GM12878 (cell line): ENCODE measurements at regions not wholly inside any gene's neighbourhood (a gene's known extent, or its start where the extent isn't known, plus 50 kb on each side); places are given as distances from the start of the nearest gene placed in this dataset.

Experiments used
- ATAC-seq: fragments of 200-7000 bp; cut with Tn5 transposase; 3 replicates; pipeline ENCODE4 v1.9.1; 2020; ENCODE audit warnings: mild to moderate bottlenecking, moderate library complexity
- BruUV-seq: library from RNA; stranded (reverse); fragments of 400-500 nt; replicated peaks from 2 replicates; lab custom pipeline; 2021; lab: Mats Ljungman, UMichigan
- CTCF ChIA-PET: fragments of 300-600 bp; sonication (Branson Sonifier 250); formaldehyde crosslinking; extraction: SDS; loops from one replicate; lab custom pipeline; 2021; ENCODE audit warnings: inconsistent platforms; lab: Yijun Ruan, JAX
- POLR2A ChIA-PET: fragments of 350-600 bp; formaldehyde crosslinking; extraction: SDS; loops from one replicate; lab custom pipeline; 2021; ENCODE audit warnings: inconsistent platforms; lab: Charles Lee
- RAD21 ChIA-PET: fragments of 300-600 bp; sonication (Branson Sonifier 250); formaldehyde crosslinking; loops from one replicate; lab custom pipeline; 2023; ENCODE audit warnings: antibody characterized with exemption; ENCODE audit not compliant: unreplicated experiment; lab: Charles Lee
- SMC1A ChIA-PET: fragments of 300-600 bp; sonication (Branson Sonifier 250); formaldehyde crosslinking; loops from one replicate; lab custom pipeline; 2023; ENCODE audit not compliant: unreplicated experiment, uncharacterized antibody; lab: Charles Lee
- DNase-seq: peaks from one replicate; pipeline ENCODE4 v3.0.0-alpha.2; 2011; ENCODE audit warnings: low read depth, low spot score
- FAIRE-seq: peaks from 3 replicates; lab custom pipeline; 2011; peaks lifted over from hg19 to GRCh38; lab: Jason Lieb, UNC
- H2AFZ ChIP-seq: 2 replicates; pipeline ENCODE4 v1.6.0; 2011; ENCODE audit warnings: low read depth, low read length, control low read depth; ENCODE audit not compliant: control insufficient read depth
- H3K27ac ChIP-seq: 2 replicates; pipeline ENCODE4 v1.5.1; 2011; ENCODE audit warnings: control low read depth; ENCODE audit not compliant: control insufficient read depth, insufficient read depth
- H3K27me3 ChIP-seq, 2 experiments: replicated peaks in 1 of 2; 2 replicates each; pipeline versions ENCODE4 v1.6.0 to v1.6.1; 2011; ENCODE audit warnings: low read length in 1 of 2; ENCODE audit not compliant: control insufficient read depth in 2 of 2, insufficient read depth in 2 of 2
- H3K36me3 ChIP-seq, 2 experiments: 2 replicates each; pipeline ENCODE4 v1.5.1; 2011; ENCODE audit warnings: low read length in 1 of 2; ENCODE audit not compliant: control insufficient read depth in 2 of 2, insufficient read depth in 2 of 2
- H3K4me1 ChIP-seq: 2 replicates; pipeline ENCODE4 v1.6.1; 2011; ENCODE audit warnings: mild to moderate bottlenecking, low read length, moderate library complexity, mixed read lengths; ENCODE audit not compliant: control insufficient read depth, insufficient read depth
- H3K4me2 ChIP-seq: 2 replicates; pipeline ENCODE4 v1.6.0; 2011; ENCODE audit warnings: control low read depth; ENCODE audit not compliant: control insufficient read depth, insufficient read depth
- H3K4me3 ChIP-seq: fragments of 200-600 bp; sonication (generic); 2 replicates; pipeline ENCODE4 v1.5.1; 2016
- H3K79me2 ChIP-seq: 2 replicates; pipeline ENCODE4 v1.6.0; 2011; ENCODE audit warnings: low read length; ENCODE audit not compliant: control insufficient read depth, insufficient read depth
- H3K9ac ChIP-seq: 2 replicates; pipeline ENCODE4 v1.8.0; 2011; ENCODE audit warnings: low read length, control low read depth, mixed read lengths; ENCODE audit not compliant: control insufficient read depth, insufficient read depth
- H3K9me3 ChIP-seq: replicated peaks from 3 replicates; pipeline ENCODE4 v1.5.1; 2011; ENCODE audit warnings: mild to moderate bottlenecking, low read length; ENCODE audit not compliant: control insufficient read depth, insufficient read depth
- H4K20me1 ChIP-seq: 2 replicates; pipeline ENCODE4 v1.6.0; 2011; ENCODE audit not compliant: control insufficient read depth, insufficient read depth
- EGR1 ChIP-seq, 2 experiments: IDR thresholded peaks; 1 replicate in 1 of 2; 2 replicates in 1 of 2; pipeline ENCODE4 v1.6.1; 2011 to 2012; ENCODE audit warnings: low read depth in 2 of 2, low read length in 2 of 2, borderline replicate concordance in 1 of 2, mild to moderate bottlenecking in 1 of 2, moderate library complexity in 1 of 2
- EP300 ChIP-seq, 2 experiments: fragments of 150-350 bp in 1 of 2; IDR thresholded peaks; 2 replicates each; pipeline ENCODE4 v1.6.1; 2011 to 2012; ENCODE audit warnings: low read depth in 2 of 2, low read length in 2 of 2, borderline replicate concordance in 1 of 2, improper control_type of control experiment in 1 of 2, inconsistent platforms in 1 of 2; ENCODE audit not compliant: control insufficient read depth in 1 of 2
- GABPA ChIP-seq: IDR thresholded peaks from 2 replicates; pipeline ENCODE4 v1.6.1; 2014; ENCODE audit warnings: antibody characterized with exemption, low read depth, mild to moderate bottlenecking, inconsistent platforms
- HDAC6 ChIP-seq: fragments of 200-600 bp; sonication (generic); IDR thresholded peaks from one replicate; pipeline ENCODE4 v1.8.0; 2017; ENCODE audit warnings: antibody characterized with exemption; ENCODE audit not compliant: unreplicated experiment
- MYB ChIP-seq: fragments of 150-350 bp; IDR thresholded peaks from 2 replicates; pipeline ENCODE4 v1.6.1; 2014; ENCODE audit warnings: mild to moderate bottlenecking, low read depth, low read length, borderline replicate concordance
- NBN ChIP-seq: fragments of 450-650 bp; IDR thresholded peaks from 2 replicates; pipeline ENCODE4 v1.6.1; 2016
- NR2C2 ChIP-seq: IDR thresholded peaks from 2 replicates; pipeline ENCODE4 v1.6.1; 2011; ENCODE audit warnings: borderline replicate concordance, low read depth; ENCODE audit not compliant: control insufficient read depth, insufficient read length
- PML ChIP-seq: IDR thresholded peaks from 2 replicates; pipeline ENCODE4 v1.6.1; 2012; ENCODE audit warnings: low read length, inconsistent platforms
- POLR2A ChIP-seq: IDR thresholded peaks from 2 replicates; pipeline ENCODE4 v1.6.1; 2011; ENCODE audit warnings: low read depth, mild to moderate bottlenecking, low read length
- RUNX3 ChIP-seq: IDR thresholded peaks from 2 replicates; pipeline ENCODE4 v1.6.1; 2012; ENCODE audit warnings: low read length, inconsistent platforms
- STAT3 ChIP-seq: IDR thresholded peaks from 2 replicates; pipeline ENCODE4 v1.6.1; 2011; ENCODE audit warnings: low read depth, low read length, improper control_type of control experiment
- TARDBP ChIP-seq: IDR thresholded peaks from 2 replicates; pipeline ENCODE4 v1.6.1; 2016; ENCODE audit warnings: borderline replicate concordance
- ZBTB33 ChIP-seq: fragments of 450-650 bp; IDR thresholded peaks from 2 replicates; pipeline ENCODE4 v1.6.1; 2017; ENCODE audit warnings: mild to moderate bottlenecking
- ZNF207 ChIP-seq: fragments of 450-650 bp; IDR thresholded peaks from 2 replicates; pipeline ENCODE4 v1.6.1; 2014; ENCODE audit warnings: antibody characterized with exemption, mild to moderate bottlenecking, borderline replicate concordance
- ZNF384 ChIP-seq: IDR thresholded peaks from 2 replicates; pipeline ENCODE4 v1.6.1; 2012; ENCODE audit warnings: low read depth, mild to moderate bottlenecking, low read length, improper control_type of control experiment, borderline replicate concordance
- WGBS: methylation state at CpG from one replicate; pipeline ENCODE4 v1.1.6; 2016; ENCODE audit warnings: low lambda C conversion rate; ENCODE audit not compliant: insufficient replicate concordance, insufficient coverage; ENCODE audit errors: missing lambda C conversion rate; 5-methylcytosine and 5-hydroxymethylcytosine counted together
- in situ Hi-C: fragments of 300-500 bp; cut with MboI; formaldehyde crosslinking; loops from 9 replicates; pipeline ENCODE4 v1.14.3; 2018; ENCODE audit warnings: mixed read lengths
- intact Hi-C: fragments of 100-400 bp; cut with micrococcal nuclease; formaldehyde crosslinking; loops from one replicate; pipeline ENCODE4 v1.14.2; 2022; ENCODE audit not compliant: unreplicated experiment

GRCh38 chr9:7228726-7229125 is 471.0 kb downstream of the KDM4C start:
- Histone ChIP-seq H3K9ac (no peak overlapping the region), H3K27me3 (peaks cover 0 to 2% of the 10 kb centered on the region in 2 experiments; a peak in 2 of 4 replicates), H3K4me3 (no peak overlapping the region), H3K27ac (no peak overlapping the region), H3K4me2 (no peak overlapping the region), H2AFZ (no peak overlapping the region)
- ChIA-PET POLR2A (interaction anchor here (0.5 kb wide), 1 partner anchor 288 kb away, joined by 3 read pairs; no protein-coding TSS in a partner anchor), RAD21 (no interaction called here), SMC1A (interaction anchor here (1.6 kb wide), 1 partner anchor 9 kb away, joined by 6 read pairs; no protein-coding TSS in a partner anchor)
- DNase-seq (no peak), FAIRE-seq (no peak)
- no peak for TF ChIP-seq ZNF207
- TF ChIP-seq GABPA, result no peak
- no peak for TF ChIP-seq EGR1 (IDR thresholded peaks at IDR 0.05; ENCODE audit: borderline replicate concordance in 1 of 2, low read depth in 2 of 2, low read length in 2 of 2)
- TF ChIP-seq NR2C2, result no peak
- no peak for TF ChIP-seq MYB
- no peak for TF ChIP-seq STAT3
- no peak for TF ChIP-seq EP300 (IDR thresholded peaks at IDR 0.05; ENCODE audit: borderline replicate concordance in 1 of 2, control insufficient read depth in 1 of 2, low read depth in 2 of 2, low read length in 2 of 2)
- TF ChIP-seq, all 136 proteins: peak for 0
- Histone ChIP-seq H3K36me3 (no peaks in the 10 kb centered on the region), H3K9me3 (no peaks in the 10 kb centered on the region), H3K4me1 (no peaks in the 10 kb centered on the region), H3K79me2 (no peaks in the 10 kb centered on the region), H4K20me1 (no peaks in the 10 kb centered on the region)
- no TSS peak for BruUV-seq
- 77% methylated on average over 4 of the region's 4 CpGs for WGBS
- intact Hi-C loops, result no loop called here
- no peak for ATAC-seq
- in situ Hi-C loops, result no loop called here
- CTCF ChIA-PET, result no interaction called here

GRCh38 chr9:7227951-7228350 is 470.2 kb downstream of the KDM4C start:
- no peak for ATAC-seq
- Histone ChIP-seq H3K9ac (no peak overlapping the region), H2AFZ (no peak overlapping the region), H3K4me1 (no peaks in the 10 kb centered on the region), H3K27me3 (peaks cover 0 to 2% of the 10 kb centered on the region in 2 experiments; a peak in 2 of 4 replicates), H3K79me2 (no peaks in the 10 kb centered on the region), H3K9me3 (no peaks in the 10 kb centered on the region), H3K4me2 (no peak overlapping the region), H3K36me3 (no peaks in the 10 kb centered on the region), H3K27ac (no peak overlapping the region), H3K4me3 (no peak overlapping the region), H4K20me1 (no peaks in the 10 kb centered on the region)
- TF ChIP-seq NBN, result no peak
- no peak for TF ChIP-seq RUNX3
- no peak for TF ChIP-seq HDAC6
- TF ChIP-seq ZBTB33, result no peak
- no peak for TF ChIP-seq ZNF384
- TF ChIP-seq POLR2A, result no peak
- TF ChIP-seq TARDBP, result no peak
- no peak for TF ChIP-seq PML
- POLR2A ChIA-PET, result no interaction called here
- SMC1A ChIA-PET, result interaction anchor here (1.4 to 1.6 kb wide), 2 partner anchors 9 to 40 kb away, joined by 3 to 6 read pairs; no protein-coding TSS in a partner anchor
- CTCF ChIA-PET, result interaction anchor here (1.3 kb wide), 1 partner anchor 319 kb away, joined by 3 read pairs; no protein-coding TSS in a partner anchor
- in situ Hi-C loops, result no loop called here
- DNase-seq, result no peak
- WGBS, result 57% methylated on average over 8 of the region's 8 CpGs
- intact Hi-C loops, result no loop called here
- no TSS peak for BruUV-seq
- FAIRE-seq, result no peak
- RAD21 ChIA-PET, result no interaction called here
